ENCODE measurements at regions not wholly inside any gene's neighbourhood (a gene's known extent, or its start where the extent isn't known, plus 50 kb on each side); places are given as distances from the start of the nearest gene placed in this dataset.
"Not testable (repeated sequence)": the region's sequence is repeated elsewhere in the genome, so short reads cannot be mapped to it uniquely, and the experiment has no call there.

GRCh38 chr1:229888157-229888556 lies 178.9 kb upstream of the GALNT2 start:
- DNase-seq, result no peak

GRCh38 chr1:229888561-229889001 lies 178.5 kb upstream of the GALNT2 start:
- DNase-seq, result no peak

GRCh38 chr1:229889031-229889517 lies 178.0 kb upstream of the GALNT2 start:
- DNase-seq, result peak; percentile 86

DNA sequence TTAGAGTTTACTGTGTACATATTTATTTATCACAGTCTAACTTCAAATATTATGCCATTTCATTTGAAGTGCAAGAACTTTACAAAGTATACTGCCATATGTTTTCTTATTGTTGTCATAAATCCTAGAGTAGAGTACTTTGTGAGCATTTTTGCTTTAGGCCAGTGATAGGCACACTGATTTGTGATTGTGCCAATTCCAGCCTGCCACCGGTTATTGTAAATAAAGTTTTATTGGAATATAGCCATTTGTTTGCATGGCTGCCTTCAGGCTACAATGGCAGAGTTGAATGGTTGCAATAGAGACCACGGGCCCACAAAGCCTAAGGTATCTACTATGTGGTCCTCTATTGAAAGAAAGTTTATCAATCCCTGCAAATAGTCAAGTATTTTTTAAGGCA lies 175.8 kb upstream of the GALNT2 start:
- no peak for DNase-seq

- no peak for DNase-seq
These were observed 174.4 kb upstream of the GALNT2 start for GRCh38 chr1:229892515-229893117.

DNA sequence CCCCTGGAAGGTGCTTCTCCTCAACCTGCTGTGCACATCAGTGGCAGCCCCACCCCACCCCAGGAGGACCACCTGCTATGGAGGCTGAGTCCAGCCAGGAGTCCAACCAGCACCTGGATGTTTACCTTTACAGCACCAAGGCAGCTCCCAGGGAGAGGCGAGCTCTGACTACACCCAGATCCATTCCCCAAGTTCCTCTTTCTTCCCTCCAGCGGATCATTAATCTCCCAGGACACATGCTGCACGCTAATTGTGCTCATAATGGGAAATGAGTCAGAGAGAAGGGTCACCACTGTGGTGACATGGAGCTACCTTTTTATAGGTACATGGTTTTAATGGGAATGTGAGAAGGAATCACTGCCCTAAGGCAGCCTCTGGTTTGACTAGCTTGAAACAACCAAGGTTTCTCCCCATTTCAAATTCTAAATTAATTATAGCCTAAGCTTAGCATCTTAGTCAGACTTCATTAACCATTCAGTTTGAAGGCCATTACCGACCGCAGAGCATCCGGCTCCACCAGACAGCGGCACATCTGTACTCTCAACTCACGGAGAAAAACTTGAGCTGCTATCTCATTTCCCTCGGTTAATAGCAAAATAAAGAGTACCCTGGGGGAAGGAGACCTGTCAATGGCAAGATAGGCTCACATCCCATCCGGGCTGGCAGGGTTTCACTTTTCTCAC lies 173.1 kb upstream of the GALNT2 start:
- no peak for DNase-seq

DNA sequence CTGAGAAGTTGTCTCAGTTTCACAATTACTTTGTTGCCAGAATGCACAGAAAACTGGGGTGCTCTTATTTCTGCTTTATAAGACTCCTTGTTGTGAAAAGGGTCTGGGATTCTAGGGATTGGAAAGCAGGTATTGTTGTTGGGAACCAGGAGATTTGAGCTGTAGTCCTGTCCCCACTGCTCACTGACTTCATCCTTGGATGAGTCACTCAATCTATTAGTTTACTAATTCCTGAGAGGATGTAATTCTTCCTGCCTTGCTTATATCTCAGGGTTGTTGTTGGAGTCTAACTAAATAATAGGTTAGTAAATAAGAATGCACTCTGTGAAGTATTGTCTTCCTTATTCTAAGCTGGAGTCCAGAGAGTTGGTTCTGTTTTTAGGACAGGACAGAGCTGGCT lies 172.5 kb upstream of the GALNT2 start:
- no peak for DNase-seq

DNA sequence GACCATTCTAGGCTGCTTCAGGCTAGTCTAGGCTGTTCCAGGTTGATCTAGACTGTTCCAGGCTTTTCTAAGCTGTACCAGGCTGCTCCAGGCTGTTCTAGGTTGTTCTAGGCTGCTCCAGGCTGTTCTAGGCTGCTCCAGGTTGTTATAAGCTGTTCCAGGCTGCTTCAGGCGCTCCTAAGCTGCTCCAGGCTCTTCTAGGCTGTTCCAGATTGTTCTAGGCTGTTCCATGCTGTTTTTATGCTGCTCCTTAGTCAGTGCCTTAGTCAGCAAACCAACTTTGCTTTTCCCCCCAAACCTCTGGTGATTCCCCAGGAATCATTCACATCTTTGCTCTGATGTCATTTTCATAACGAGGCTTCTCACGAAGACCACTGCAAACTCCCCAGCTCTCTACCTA lies 171.4 kb upstream of the GALNT2 start:
- no peak for DNase-seq

DNA sequence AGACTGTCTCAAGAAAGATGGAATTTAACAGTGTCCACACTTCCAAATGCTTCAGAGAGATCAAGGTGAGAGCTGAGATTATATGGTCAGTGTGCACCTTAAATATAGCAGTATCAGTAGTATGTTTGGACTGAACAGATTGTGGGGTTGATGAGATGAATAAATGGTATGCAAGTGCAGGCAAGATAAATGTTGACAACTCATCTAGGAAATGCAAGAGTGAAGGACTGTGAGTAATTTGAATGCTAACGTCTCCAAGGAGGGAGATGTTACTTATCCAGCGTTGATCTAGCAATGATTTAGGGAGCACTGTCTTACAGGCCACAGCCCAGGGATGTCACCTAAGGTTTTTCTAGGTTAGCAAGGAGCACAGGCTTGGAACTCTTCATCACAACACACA lies 170.7 kb upstream of the GALNT2 start:
- DNase-seq, result no peak

GRCh38 chr1:229896861-229897260 lies 170.2 kb upstream of the GALNT2 start:
- DNase-seq, result no peak

GRCh38 chr1:229897501-229897900 lies 169.5 kb upstream of the GALNT2 start:
- no peak for DNase-seq

DNA sequence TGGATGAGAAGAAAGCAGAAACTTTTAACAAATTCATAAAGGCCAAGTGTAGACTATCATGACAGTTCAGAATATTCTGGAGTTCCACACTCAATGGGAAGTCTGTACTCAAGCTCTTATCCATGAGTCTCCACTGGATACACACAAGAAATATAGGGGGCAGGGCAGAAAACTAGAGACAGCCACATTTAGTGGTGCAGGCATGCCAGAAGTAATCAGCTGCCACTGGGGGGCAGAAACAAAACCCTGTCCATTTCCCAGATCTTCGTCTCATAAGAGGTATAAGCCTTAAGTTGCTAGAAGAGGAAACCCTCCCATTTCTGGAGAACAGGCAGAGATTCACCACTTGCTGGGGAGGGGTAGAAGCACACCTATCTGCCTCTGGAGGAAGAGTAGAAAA lies 166.8 kb upstream of the GALNT2 start:
- no peak for DNase-seq

DNA sequence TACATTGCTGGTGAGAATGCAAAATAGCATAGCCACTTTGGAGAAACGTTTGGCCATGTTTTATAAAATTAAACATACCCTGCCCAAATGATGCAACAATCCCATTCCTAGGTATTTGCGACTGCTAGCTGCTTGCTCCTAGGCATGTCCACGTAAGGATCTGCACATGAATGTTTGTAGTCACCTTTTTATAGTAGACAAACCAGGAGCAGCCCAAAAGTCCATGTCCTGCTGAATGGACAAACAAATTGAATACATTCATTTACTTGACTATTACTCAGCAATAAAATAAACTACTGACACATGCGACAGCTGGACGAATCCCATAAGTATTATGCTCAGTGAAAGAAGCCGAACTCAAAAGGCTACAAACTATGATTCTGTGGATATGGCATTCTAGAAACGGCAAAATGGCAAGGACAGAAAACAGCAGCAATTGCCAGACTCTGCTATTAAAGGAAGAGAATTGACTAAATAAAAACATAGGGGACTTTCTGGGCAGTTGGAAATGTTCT lies 161.9 kb upstream of the GALNT2 start:
- no peak for DNase-seq

- DNase-seq, result no peak
These were observed 161.4 kb upstream of the GALNT2 start for GRCh38 chr1:229905652-229906051.

DNA sequence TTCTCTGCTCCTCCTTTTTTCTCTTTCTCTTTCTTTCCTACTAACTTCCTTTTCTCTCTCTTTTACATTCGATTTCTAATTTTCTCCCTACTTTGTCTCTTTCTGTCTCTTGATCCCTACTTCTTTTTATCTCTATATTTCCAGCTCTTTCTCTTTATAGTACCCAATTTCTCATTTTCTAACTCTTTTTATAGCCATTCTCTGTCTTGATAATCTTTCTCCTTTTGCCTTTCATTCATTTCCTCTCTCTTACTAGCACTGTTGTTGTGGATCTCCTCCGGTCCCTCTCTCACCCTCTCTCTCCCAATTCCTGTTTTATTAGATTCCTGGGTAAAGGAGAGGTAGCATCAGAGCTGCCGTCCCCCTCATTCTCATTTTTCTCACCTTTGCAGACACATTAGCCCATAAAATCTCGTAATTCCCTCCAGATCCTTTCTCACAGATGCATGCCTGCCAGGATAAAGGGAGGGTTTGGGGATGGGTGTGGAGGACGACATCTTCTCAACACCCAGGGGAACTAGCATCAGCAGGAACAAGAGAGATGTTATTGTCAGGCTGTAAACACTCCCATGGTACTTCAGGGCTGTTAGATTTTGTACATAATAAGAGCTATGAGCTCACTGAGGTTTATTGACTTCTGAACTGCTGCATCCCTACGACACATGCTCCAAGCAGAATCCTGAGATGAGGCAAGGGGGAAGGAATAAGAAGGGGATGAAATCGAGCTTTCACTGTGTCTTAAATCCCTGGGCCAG lies 159.0 kb upstream of the GALNT2 start:
- no peak for DNase-seq

DNA sequence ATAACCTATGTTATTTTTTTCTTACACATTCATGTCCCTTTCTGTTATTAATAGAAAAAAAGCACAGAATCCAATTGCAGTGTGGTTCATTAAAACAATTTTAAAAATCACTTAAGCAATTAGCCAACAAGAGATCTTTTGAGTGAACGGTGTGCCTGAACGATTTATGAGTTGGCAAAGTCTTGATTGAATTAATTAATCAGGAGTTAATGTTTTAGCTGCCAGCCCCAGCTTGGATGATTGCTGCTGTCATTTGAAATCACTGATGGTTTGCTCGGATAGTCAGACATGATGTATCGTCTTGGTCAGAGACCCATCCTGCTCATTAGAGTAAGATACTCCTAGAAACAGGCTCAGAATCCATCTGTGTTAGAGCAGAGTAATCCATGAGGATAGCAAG lies 158.3 kb upstream of the GALNT2 start:
- DNase-seq, result no peak

DNA sequence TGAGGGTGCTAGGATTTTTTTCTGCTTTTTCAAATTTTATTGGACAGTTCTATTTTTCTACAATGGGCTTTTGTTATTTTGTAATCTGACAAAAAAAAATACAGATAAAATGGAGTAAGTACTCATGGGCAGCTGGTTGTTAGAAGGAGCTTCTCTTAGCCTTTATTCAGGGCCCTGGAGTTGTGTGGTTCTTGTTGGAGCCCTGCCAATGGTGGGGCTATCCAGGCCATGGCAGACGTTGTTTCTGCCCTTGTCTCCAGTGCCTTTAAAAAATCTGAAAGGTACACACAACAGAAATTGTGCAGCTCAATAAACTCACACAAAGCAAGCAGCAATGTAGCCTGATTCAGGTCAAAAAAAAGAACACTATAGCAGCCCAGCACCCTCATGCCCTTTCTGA lies 153.5 kb upstream of the GALNT2 start:
- no peak for DNase-seq

DNA sequence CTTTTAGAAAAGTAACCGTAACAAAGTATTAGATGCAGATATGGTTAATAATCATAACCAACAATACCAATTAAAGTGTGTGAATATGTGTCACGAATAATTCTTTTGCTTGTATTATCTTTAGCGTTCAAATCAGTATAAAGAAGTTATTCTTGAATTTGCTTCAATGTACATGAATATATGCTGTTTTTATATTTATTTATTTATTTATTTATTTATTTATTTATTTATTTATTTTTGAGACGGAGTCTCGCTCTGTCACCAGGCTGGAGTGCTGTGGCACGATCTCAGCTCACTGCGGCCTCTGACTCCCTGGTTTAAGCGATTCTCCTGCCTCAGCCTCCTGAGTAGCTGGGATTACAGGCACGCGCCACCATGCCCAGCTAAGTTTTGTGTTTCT lies 147.6 kb upstream of the GALNT2 start:
- DNase-seq, result not testable (repeated sequence)

GRCh38 chr1:229920683-229921082 lies 146.4 kb upstream of the GALNT2 start:
- no peak for DNase-seq

- DNase-seq, result no peak
These were observed 144.8 kb upstream of the GALNT2 start for GRCh38 chr1:229922249-229922648.

DNA sequence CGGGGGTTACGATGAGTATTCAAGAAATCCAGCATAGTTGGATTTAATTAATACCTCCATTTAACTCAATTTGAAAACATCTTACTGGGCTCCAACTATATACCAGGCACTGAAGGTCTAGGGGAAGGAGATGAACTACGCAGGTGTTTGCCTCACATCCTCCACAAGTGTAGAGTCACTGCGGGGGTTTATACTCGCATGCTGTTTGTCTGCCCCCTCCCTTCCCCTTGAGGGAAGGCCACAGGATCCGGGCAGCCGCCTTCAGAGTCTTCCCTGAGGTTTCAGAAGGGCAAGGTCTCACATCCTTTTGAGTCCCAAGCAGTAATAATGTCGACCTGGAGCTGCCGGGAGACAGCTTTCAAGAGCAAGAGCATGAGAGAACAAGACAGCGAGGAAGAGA lies 142.4 kb upstream of the GALNT2 start:
- no peak for DNase-seq

GRCh38 chr1:229928767-229929166 lies 138.3 kb upstream of the GALNT2 start:
- no peak for DNase-seq

GRCh38 chr1:229931751-229932150 lies 135.3 kb upstream of the GALNT2 start:
- not testable (repeated sequence) for DNase-seq

DNA sequence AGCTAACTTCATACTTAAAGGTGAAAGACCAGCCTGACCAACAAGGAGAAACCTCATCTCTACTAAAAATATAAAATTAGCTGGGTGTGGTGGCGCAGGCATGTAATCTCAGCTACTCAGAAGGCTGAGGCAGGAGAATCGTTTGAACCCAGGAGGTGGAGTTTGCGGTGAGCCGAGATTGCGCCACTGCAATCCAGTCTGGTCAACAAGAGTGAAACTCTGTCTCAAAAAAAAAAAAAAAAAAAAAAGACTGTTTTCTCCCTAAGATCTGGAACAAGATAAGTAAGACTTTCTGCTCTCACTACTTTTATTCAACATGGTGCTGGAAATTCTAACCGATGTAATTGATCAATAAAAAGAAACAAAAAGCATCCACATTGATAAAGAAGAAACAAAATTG lies 131.9 kb upstream of the GALNT2 start:
- DNase-seq, result not testable (repeated sequence)

Measured in NCI-H1694 (cell line).